GM23338 (cell line): ENCODE measurements at regions not wholly inside any gene's neighbourhood (a gene's known extent, or its start where the extent isn't known, plus 50 kb on each side); places are given as distances from the start of the nearest gene placed in this dataset.
A peak's percentile ranks its signal among the peaks of the same experiment; 100 is the strongest.

Experiments
- ATAC-seq: fragments of 200-7000 bp; cut with Tn5 transposase; 3 replicates; pipeline ENCODE4 v1.9.1; 2020
- DNase-seq: peaks from one replicate; pipeline ENCODE4 v3.0.0-alpha.2; 2015; ENCODE audit warnings: low spot score
- H2AFZ ChIP-seq: fragments of 200-600 bp; sonication (generic); 2 replicates; pipeline ENCODE4 v1.8.0; 2016; ENCODE audit warnings: antibody characterized with exemption, mild to moderate bottlenecking, moderate library complexity
- H3F3A ChIP-seq: fragments of 200-600 bp; sonication (generic); replicated peaks from 2 replicates; pipeline ENCODE4 v1.8.0; 2017; ENCODE audit warnings: antibody characterized with exemption, mixed run types, low read depth
- H3K27ac ChIP-seq: fragments of 200-600 bp; sonication (generic); 2 replicates; pipeline ENCODE4 v1.6.1; 2016; ENCODE audit warnings: low read depth
- H3K27me3 ChIP-seq: fragments of 200-600 bp; sonication (generic); 2 replicates; pipeline ENCODE4 v1.8.0; 2016; ENCODE audit warnings: mild to moderate bottlenecking, mixed run types, moderate library complexity; ENCODE audit not compliant: insufficient read depth
- H3K36me3 ChIP-seq: fragments of 200-600 bp; sonication (generic); 2 replicates; pipeline ENCODE4 v1.8.0; 2016; ENCODE audit warnings: mild to moderate bottlenecking; ENCODE audit not compliant: insufficient read depth
- H3K4me1 ChIP-seq: fragments of 200-600 bp; sonication (generic); 2 replicates; pipeline ENCODE4 v1.8.0; 2016; ENCODE audit warnings: mild to moderate bottlenecking, moderate library complexity; ENCODE audit not compliant: insufficient read depth
- H3K4me2 ChIP-seq: fragments of 200-600 bp; sonication (generic); 2 replicates; pipeline ENCODE4 v1.7.1; 2017; ENCODE audit warnings: mixed run types
- H3K4me3 ChIP-seq: fragments of 200-600 bp; sonication (generic); 2 replicates; pipeline ENCODE4 v1.6.1; 2016; ENCODE audit warnings: mixed run types
- H3K79me2 ChIP-seq: fragments of 200-600 bp; sonication (generic); replicated peaks from 2 replicates; pipeline ENCODE4 v1.8.0; 2017; ENCODE audit warnings: mild to moderate bottlenecking; ENCODE audit not compliant: insufficient read depth
- H3K9me2 ChIP-seq: fragments of 200-600 bp; sonication (generic); 2 replicates; pipeline ENCODE4 v1.8.0; 2017; ENCODE audit not compliant: insufficient read depth
- H4K20me1 ChIP-seq: fragments of 200-600 bp; sonication (generic); replicated peaks from 2 replicates; pipeline ENCODE4 v1.8.0; 2017; ENCODE audit warnings: mild to moderate bottlenecking; ENCODE audit not compliant: insufficient read depth
- H3K27ac Mint-ChIP-seq: 2 replicates; pipeline ENCODE4 v1.8.0; 2020; ENCODE audit warnings: inconsistent platforms, mild to moderate bottlenecking, moderate library complexity, mixed read lengths
- H3K27me3 Mint-ChIP-seq: 3 replicates; pipeline ENCODE4 v1.8.0; 2022; ENCODE audit warnings: low read depth, mild to moderate bottlenecking, moderate library complexity, mixed read lengths, inconsistent platforms; ENCODE audit not compliant: insufficient read depth, poor library complexity
- H3K36me3 Mint-ChIP-seq: 3 replicates; pipeline ENCODE4 v1.8.0; 2021; ENCODE audit warnings: low read depth, mild to moderate bottlenecking, inconsistent platforms, moderate library complexity, mixed read lengths
- H3K4me1 Mint-ChIP-seq: 3 replicates; pipeline ENCODE4 v1.8.0; 2020; ENCODE audit warnings: mild to moderate bottlenecking, inconsistent platforms, mixed read lengths
- H3K4me3 Mint-ChIP-seq: 3 replicates; pipeline ENCODE4 v1.8.0; 2021; ENCODE audit warnings: moderate library complexity, mild to moderate bottlenecking, inconsistent platforms, mixed read lengths
- H3K9me3 Mint-ChIP-seq: 3 replicates; pipeline ENCODE4 v1.8.0; 2020; ENCODE audit warnings: moderate library complexity, mild to moderate bottlenecking, inconsistent platforms, mixed read lengths
- CREB1 ChIP-seq: fragments of 250-450 bp; sonication (Bioruptor Pico); IDR thresholded peaks from 2 replicates; pipeline ENCODE4 v1.5.0; 2020; ENCODE audit warnings: low read depth, mild to moderate bottlenecking, moderate library complexity
- EZH2 ChIP-seq: fragments of 200-600 bp; sonication (generic); IDR thresholded peaks from one replicate; pipeline ENCODE4 v1.8.0; 2017; ENCODE audit warnings: antibody characterized with exemption, mild to moderate bottlenecking, low read depth; ENCODE audit not compliant: unreplicated experiment
- EZH2phosphoT487 ChIP-seq: fragments of 200-600 bp; sonication (generic); IDR thresholded peaks from one replicate; pipeline ENCODE4 v1.8.1; 2018; ENCODE audit warnings: antibody characterized with exemption; ENCODE audit not compliant: unreplicated experiment
- JUNB ChIP-seq: IDR thresholded peaks from one replicate; pipeline ENCODE4 v1.6.1; 2016; ENCODE audit warnings: antibody characterized with exemption; ENCODE audit not compliant: unreplicated experiment
- NANOG ChIP-seq: IDR thresholded peaks from 2 replicates; pipeline ENCODE4 v1.6.1; 2016; ENCODE audit warnings: antibody characterized with exemption, borderline replicate concordance
- POLR2AphosphoS5 ChIP-seq: IDR thresholded peaks from 2 replicates; pipeline ENCODE4 v1.6.1; 2016; ENCODE audit warnings: antibody characterized with exemption, low read depth
- STAT1 ChIP-seq: IDR thresholded peaks from one replicate; pipeline ENCODE4 v1.6.1; 2016; ENCODE audit warnings: antibody characterized with exemption; ENCODE audit not compliant: unreplicated experiment
- ZNF114 ChIP-seq: fragments of 250-450 bp; sonication (Bioruptor Pico); IDR thresholded peaks from 2 replicates; pipeline ENCODE4 v1.5.0; 2020; ENCODE audit warnings: mild to moderate bottlenecking, moderate library complexity
- ZNF331 ChIP-seq: fragments of 250-450 bp; sonication (Bioruptor Pico); IDR thresholded peaks from 2 replicates; pipeline ENCODE4 v1.5.0; 2020; ENCODE audit warnings: low read depth, mild to moderate bottlenecking, moderate library complexity
- TF ChIP-seq, protein P1 (sequence below): fragments of 250-450 bp; sonication (Bioruptor Pico); IDR thresholded peaks from 2 replicates; pipeline ENCODE4 v1.5.0; 2020; ENCODE audit warnings: mild to moderate bottlenecking, moderate library complexity
- TF ChIP-seq, protein P2 (sequence below): IDR thresholded peaks from 2 replicates; pipeline ENCODE4 v1.6.1; 2016; ENCODE audit warnings: antibody characterized with exemption
- TF ChIP-seq, protein P3 (sequence below): IDR thresholded peaks from one replicate; pipeline ENCODE4 v1.6.1; 2018; ENCODE audit warnings: antibody characterized with exemption; ENCODE audit not compliant: unreplicated experiment

DNA sequence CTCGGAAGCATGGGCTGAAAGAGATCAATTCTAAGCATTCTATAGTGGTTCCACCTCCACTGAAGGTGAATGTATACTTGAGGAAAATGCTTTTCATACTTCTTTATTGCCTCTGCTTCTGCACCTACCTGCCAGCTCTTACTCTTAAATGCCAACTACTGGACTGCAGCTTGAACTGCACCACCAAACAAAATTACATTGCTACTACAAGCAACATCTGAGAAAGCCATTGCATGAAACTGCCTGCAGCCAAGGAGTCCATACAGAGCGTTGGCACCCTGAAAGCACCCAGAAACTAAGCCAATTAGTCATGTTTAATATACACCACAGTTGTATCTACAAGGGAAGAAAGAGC, 440.9 kb downstream of the BTBD3 start:
- Histone ChIP-seq H3K4me3 (no peak overlapping the region), H4K20me1 (no peaks in the 10 kb centered on the region), H3F3A (no peaks in the 10 kb centered on the region), H3K9me2 (0 out of 2 replicates have a peak, but pooled peaks cover 1% of the 10 kb centered on the region), H3K79me2 (no peaks in the 10 kb centered on the region), H3K36me3 (no peaks in the 10 kb centered on the region), H3K27me3 (no peaks in the 10 kb centered on the region), H3K4me1 (peaks cover 6% of the 10 kb centered on the region; the same call in 1 of the 2 replicates), H3K4me2 (no peak overlapping the region), H2AFZ (no peak overlapping the region), H3K27ac (no peak overlapping the region)
- no peak overlapping the region for H3K4me3 Mint-ChIP-seq
- ATAC-seq (no peak; the same call in 2 of the 3 replicates), DNase-seq (no peak)
- H3K9me3 Mint-ChIP-seq, result peaks cover 5% of the 10 kb centered on the region; the same call in 2 of the 3 replicates
- no peaks in the 10 kb centered on the region; the same call in 2 of the 3 replicates for H3K36me3 Mint-ChIP-seq
- H3K27ac Mint-ChIP-seq, result no peak overlapping the region
- peaks cover 2% of the 10 kb centered on the region; the same call in 1 of the 3 replicates for H3K4me1 Mint-ChIP-seq
- TF ChIP-seq, protein P1, sequence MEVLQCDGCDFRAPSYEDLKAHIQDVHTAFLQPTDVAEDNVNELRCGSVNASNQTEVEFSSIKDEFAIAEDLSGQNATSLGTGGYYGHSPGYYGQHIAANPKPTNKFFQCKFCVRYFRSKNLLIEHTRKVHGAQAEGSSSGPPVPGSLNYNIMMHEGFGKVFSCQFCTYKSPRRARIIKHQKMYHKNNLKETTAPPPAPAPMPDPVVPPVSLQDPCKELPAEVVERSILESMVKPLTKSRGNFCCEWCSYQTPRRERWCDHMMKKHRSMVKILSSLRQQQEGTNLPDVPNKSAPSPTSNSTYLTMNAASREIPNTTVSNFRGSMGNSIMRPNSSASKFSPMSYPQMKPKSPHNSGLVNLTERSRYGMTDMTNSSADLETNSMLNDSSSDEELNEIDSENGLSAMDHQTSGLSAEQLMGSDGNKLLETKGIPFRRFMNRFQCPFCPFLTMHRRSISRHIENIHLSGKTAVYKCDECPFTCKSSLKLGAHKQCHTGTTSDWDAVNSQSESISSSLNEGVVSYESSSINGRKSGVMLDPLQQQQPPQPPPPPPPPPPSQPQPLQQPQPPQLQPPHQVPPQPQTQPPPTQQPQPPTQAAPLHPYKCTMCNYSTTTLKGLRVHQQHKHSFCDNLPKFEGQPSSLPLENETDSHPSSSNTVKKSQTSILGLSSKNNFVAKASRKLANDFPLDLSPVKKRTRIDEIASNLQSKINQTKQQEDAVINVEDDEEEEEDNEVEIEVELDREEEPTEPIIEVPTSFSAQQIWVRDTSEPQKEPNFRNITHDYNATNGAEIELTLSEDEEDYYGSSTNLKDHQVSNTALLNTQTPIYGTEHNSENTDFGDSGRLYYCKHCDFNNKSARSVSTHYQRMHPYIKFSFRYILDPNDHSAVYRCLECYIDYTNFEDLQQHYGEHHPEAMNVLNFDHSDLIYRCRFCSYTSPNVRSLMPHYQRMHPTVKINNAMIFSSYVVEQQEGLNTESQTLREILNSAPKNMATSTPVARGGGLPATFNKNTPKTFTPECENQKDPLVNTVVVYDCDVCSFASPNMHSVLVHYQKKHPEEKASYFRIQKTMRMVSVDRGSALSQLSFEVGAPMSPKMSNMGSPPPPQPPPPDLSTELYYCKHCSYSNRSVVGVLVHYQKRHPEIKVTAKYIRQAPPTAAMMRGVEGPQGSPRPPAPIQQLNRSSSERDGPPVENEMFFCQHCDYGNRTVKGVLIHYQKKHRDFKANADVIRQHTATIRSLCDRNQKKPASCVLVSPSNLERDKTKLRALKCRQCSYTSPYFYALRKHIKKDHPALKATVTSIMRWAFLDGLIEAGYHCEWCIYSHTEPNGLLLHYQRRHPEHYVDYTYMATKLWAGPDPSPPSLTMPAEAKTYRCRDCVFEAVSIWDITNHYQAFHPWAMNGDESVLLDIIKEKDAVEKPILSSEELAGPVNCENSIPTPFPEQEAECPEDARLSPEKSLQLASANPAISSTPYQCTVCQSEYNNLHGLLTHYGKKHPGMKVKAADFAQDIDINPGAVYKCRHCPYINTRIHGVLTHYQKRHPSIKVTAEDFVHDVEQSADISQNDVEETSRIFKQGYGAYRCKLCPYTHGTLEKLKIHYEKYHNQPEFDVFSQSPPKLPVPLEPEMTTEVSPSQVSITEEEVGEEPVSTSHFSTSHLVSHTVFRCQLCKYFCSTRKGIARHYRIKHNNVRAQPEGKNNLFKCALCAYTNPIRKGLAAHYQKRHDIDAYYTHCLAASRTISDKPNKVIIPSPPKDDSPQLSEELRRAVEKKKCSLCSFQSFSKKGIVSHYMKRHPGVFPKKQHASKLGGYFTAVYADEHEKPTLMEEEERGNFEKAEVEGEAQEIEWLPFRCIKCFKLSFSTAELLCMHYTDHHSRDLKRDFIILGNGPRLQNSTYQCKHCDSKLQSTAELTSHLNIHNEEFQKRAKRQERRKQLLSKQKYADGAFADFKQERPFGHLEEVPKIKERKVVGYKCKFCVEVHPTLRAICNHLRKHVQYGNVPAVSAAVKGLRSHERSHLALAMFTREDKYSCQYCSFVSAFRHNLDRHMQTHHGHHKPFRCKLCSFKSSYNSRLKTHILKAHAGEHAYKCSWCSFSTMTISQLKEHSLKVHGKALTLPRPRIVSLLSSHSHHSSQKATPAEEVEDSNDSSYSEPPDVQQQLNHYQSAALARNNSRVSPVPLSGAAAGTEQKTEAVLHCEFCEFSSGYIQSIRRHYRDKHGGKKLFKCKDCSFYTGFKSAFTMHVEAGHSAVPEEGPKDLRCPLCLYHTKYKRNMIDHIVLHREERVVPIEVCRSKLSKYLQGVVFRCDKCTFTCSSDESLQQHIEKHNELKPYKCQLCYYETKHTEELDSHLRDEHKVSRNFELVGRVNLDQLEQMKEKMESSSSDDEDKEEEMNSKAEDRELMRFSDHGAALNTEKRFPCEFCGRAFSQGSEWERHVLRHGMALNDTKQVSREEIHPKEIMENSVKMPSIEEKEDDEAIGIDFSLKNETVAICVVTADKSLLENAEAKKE (CRISPR knock-in tag), result no peak
- TF ChIP-seq POLR2AphosphoS5 (no peak), ZNF114 (no peak), JUNB (no peak), NANOG (no peak)
- TF ChIP-seq, protein P2, sequence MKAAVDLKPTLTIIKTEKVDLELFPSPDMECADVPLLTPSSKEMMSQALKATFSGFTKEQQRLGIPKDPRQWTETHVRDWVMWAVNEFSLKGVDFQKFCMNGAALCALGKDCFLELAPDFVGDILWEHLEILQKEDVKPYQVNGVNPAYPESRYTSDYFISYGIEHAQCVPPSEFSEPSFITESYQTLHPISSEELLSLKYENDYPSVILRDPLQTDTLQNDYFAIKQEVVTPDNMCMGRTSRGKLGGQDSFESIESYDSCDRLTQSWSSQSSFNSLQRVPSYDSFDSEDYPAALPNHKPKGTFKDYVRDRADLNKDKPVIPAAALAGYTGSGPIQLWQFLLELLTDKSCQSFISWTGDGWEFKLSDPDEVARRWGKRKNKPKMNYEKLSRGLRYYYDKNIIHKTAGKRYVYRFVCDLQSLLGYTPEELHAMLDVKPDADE, result no peak
- H3K27me3 Mint-ChIP-seq, result no peaks in the 10 kb centered on the region

DNA sequence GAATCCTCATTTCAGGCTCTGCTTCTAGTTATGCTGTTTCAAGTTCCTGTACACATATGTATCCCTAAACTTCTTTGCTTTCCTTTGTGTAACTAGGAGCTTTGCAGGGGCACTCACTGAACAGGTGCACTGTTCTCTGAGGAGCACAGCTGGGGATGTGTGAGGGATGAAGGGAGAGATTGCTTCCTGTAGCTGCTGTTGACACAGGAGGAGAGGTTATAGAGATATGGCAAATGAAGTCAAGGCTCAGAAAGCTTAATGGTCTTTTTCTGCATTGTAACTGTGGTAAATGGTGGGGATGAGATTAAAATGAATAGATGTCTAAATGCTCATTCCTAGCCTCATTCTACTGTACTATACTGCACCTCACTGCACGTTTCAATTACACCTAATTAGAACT, 454.3 kb downstream of the BTBD3 start:
- Mint-ChIP-seq H3K36me3 (no peaks in the 10 kb centered on the region), H3K4me3 (no peak overlapping the region), H3K4me1 (no peaks in the 10 kb centered on the region), H3K27me3 (peaks cover 2% of the 10 kb centered on the region), H3K27ac (no peak overlapping the region), H3K9me3 (peaks cover 5% of the 10 kb centered on the region; the same call in 1 of the 3 replicates)
- no peak overlapping the region for H3K4me2 ChIP-seq
- H3K4me3 ChIP-seq, result no peak overlapping the region
- no peaks in the 10 kb centered on the region for H4K20me1 ChIP-seq
- no peaks in the 10 kb centered on the region for H3F3A ChIP-seq
- no peak for ATAC-seq
- no peaks in the 10 kb centered on the region for H3K9me2 ChIP-seq
- H3K4me1 ChIP-seq, result no peaks in the 10 kb centered on the region
- H3K27me3 ChIP-seq, result no peaks in the 10 kb centered on the region
- H3K27ac ChIP-seq, result no peak overlapping the region
- DNase-seq, result no peak
- no peaks in the 10 kb centered on the region for H3K79me2 ChIP-seq
- H2AFZ ChIP-seq, result peak overlapping the region; percentile 16; the same call in 1 of the 2 replicates
- no peaks in the 10 kb centered on the region for H3K36me3 ChIP-seq
- TF ChIP-seq ZNF331 (CRISPR knock-in tag), result no peak
- TF ChIP-seq JUNB, result no peak
- no peak for TF ChIP-seq EZH2phosphoT487
- TF ChIP-seq EZH2, result no peak
- no peak for TF ChIP-seq NANOG
- no peak for TF ChIP-seq CREB1 (CRISPR knock-in tag)
- TF ChIP-seq STAT1, result no peak
- no peak for TF ChIP-seq ZNF114
- no peak for TF ChIP-seq POLR2AphosphoS5
- TF ChIP-seq, protein P3, sequence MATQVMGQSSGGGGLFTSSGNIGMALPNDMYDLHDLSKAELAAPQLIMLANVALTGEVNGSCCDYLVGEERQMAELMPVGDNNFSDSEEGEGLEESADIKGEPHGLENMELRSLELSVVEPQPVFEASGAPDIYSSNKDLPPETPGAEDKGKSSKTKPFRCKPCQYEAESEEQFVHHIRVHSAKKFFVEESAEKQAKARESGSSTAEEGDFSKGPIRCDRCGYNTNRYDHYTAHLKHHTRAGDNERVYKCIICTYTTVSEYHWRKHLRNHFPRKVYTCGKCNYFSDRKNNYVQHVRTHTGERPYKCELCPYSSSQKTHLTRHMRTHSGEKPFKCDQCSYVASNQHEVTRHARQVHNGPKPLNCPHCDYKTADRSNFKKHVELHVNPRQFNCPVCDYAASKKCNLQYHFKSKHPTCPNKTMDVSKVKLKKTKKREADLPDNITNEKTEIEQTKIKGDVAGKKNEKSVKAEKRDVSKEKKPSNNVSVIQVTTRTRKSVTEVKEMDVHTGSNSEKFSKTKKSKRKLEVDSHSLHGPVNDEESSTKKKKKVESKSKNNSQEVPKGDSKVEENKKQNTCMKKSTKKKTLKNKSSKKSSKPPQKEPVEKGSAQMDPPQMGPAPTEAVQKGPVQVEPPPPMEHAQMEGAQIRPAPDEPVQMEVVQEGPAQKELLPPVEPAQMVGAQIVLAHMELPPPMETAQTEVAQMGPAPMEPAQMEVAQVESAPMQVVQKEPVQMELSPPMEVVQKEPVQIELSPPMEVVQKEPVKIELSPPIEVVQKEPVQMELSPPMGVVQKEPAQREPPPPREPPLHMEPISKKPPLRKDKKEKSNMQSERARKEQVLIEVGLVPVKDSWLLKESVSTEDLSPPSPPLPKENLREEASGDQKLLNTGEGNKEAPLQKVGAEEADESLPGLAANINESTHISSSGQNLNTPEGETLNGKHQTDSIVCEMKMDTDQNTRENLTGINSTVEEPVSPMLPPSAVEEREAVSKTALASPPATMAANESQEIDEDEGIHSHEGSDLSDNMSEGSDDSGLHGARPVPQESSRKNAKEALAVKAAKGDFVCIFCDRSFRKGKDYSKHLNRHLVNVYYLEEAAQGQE, result no peak
